HG02884 (cell line): ENCODE measurements at regions not wholly inside any gene's neighbourhood (a gene's known extent, or its start where the extent isn't known, plus 50 kb on each side); places are given as distances from the start of the nearest gene placed in this dataset.

Experiments used
- ATAC-seq: cut with Tn5 transposase; IDR thresholded peaks from one replicate; pipeline ENCODE4 v1.9.1; 2021; ENCODE audit warnings: mild to moderate bottlenecking, moderate library complexity; ENCODE audit not compliant: unreplicated experiment

DNA sequence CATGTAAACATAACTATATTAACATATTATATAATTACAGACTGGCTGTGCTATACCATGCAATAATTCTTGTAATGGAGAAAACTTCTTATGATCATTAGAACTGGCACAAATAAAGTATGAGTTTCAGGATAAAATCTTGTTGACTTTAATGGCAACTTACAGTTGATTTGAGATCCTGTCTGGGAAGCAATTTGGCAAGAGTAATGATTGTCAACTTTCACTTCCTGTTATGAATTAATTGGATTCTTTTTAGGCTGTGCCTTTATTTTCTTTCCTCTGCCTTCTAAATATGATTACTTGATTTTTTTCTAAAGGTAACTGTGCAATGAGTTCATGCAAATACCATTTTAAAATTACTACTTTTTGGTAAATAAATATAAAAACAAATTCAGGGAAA, 158.1 kb upstream of the B3GAT2 start:
- ATAC-seq: no peak

DNA sequence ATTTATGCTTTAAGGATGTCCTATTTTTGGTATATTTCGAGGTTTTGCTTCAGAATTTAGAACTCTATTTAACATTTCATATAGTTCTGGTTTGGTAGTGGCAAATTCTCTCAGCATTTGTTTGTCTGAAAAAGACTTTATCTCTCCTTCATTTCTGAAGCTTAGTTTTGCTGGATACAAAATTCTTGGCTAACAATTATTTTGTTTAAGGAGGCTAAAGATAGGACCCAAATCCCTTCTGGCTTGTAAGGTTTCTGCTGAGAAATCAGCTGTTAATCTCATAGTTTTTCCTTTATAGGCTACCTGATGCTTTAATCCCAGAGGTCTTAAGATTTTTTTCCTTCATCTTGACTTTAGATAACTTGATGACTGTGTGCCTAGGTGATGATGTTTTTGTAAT, 162.7 kb upstream of the B3GAT2 start:
- no peak for ATAC-seq

DNA sequence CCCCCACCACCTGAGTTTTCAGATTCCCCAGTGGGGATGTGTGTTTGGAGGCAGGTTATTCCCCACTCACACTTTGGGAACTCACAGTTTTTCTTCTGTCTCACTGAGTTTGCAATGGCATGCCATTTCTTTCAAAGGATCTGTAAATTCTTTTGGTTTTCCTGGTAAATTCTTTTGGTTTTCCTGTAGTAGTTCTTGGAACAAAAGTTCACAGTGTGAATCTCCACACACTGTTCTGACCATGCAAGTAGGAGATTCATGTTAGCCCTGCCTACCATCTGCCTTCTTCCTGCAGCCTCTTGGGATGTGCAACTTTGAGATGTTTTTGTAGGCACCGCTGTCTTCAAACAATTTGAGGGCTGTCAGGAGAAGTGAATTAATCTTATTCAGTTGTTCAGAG, 165.6 kb upstream of the OGFRL1 start:
- no peak for ATAC-seq

DNA sequence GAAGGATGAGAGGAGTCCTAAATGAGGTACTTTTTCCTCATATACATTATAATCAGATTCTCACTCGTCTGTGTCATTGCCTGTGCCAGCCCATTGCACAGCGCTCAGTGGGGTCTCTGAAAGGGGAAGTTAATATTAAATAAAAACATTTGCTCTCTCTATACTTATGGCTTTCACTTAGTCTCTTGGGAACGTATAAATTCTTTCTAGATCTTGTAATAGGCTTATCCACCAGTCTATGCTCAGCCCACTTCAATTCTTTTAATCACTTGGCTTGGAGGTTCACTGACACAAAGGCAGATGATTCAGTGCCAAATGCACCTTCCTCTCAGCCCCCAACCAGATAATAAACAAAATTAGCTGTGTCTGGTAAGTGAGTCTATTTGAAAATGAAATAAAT, 164.3 kb upstream of the OGFRL1 start:
- no peak for ATAC-seq

DNA sequence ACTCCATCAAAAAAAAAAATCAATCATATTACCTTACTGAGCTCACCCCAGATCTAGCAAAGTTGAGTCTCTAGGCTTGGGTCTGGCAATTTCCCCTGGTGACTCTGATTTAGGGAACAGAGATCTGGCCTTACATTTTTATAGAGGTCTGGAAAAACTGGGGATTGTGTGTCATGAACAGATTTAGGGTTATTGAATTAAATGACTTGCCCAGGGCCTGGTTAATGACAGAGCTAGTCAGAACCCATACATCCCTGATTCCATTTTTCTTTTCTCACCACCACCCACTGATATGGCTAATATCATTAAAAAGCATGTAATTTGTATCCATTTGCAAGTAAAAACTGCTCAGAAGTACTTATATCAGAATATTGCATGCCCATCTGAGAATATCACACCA, 163.4 kb upstream of the OGFRL1 start:
- no peak for ATAC-seq

DNA sequence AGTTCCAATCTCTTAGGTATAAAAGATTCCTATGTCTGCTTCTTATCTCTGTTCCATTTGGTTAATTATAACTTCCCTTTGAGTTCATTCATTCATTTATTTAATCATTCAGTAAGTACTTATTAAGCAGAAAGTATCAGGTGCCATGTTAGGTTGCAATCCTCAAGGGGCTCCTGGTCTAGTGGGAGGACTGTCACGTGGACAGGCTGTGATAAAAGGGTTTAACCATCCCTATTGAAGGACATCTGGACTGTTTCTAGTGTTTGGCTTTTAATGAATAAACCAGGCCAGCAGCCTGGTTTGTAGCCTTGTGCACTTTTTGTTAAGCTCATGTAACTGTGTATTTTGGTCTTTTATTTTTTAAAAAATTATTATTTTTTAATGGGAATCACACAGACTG, 162.1 kb upstream of the OGFRL1 start:
- ATAC-seq: no peak

DNA sequence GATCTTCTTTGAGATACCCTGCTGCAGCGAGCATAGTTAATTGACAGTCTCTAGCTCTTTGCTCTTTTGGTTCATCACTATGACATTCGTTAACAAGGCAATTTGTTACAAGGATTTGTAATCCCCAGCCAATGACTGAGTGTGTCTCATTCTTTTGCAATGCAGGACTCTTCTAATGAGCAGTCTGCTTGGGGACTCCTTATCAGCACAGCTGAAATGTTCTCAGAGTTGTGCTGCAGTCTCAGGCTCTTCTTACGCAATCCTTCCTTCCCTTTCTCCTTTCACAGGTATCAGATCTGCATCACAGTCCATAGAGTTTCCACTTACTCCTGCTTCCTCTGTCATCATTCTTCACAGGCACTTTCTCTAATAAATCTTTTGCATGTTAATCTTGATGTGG, 161.2 kb upstream of the OGFRL1 start:
- no peak for ATAC-seq

DNA sequence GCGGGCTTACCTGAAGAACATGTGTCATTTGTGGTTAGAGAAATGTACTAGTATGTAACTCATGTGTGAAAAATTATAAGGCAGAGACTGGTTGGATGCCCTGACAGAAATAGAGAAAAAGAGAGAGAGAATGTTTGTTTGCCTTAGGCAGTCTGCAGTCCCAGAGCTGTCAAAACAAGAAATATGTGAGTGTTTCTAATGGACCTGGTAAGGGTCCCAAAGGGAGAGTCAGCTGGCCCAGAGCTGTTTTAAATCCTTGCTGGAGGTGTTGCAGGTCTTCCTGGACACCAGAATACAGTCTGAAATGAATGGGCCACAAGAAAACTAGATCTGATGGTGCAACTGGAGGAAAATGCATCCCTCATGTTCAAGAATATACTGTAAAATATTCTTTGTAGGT, 158.3 kb upstream of the OGFRL1 start:
- ATAC-seq: no peak

DNA sequence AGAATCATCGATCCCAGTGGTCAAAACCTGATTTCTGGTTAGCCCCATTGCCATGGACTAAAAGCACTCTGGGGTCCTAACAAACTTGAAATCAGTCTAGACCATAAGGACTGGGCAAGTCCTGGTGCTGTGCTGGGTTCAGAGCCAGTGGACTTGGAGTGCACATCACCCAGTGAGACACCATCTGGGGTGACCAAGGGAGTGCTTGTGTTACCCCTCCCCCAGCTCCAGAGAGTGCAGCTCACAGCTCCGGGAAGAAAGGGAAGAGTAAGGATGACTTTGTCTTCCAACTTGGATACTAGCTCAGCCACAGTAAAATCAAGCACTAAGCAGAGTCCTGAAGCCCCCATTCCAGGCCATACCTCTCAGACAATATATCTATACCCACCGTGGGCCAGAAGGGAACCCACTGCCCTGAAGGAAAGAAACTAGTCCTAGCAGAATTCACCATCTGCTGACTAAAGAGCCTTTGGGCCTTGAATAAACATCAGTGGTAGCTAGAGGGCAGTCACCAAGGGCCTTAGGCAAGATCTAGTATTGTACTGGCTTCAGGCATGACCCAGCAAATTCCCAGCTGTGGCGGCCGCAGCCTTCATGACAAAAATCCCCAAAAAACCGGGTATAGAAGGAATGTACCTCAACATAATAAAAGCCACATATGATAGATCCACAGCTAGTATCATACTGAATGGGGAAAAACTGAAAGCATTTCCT, 153.5 kb upstream of the OGFRL1 start:
- ATAC-seq: no peak

DNA sequence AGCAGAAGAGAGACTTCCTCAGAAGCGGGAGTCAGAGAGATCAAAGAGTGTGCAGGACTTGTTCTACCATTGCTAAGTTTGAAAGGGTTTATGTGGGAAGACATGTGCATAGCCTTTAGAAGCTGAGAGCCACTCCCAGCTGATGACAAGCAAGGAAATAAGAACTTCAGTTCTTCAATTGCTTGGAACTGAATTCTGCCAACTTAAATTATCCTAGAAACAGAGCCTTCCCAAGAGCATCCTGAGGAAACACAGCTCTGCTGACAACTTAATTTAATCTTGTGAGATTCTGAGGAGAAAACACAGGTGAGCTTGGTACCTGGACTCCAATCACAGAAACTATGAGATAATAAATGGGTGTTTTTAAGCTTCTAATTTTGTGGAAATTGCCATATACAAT, 150.6 kb upstream of the OGFRL1 start:
- ATAC-seq: no peak

DNA sequence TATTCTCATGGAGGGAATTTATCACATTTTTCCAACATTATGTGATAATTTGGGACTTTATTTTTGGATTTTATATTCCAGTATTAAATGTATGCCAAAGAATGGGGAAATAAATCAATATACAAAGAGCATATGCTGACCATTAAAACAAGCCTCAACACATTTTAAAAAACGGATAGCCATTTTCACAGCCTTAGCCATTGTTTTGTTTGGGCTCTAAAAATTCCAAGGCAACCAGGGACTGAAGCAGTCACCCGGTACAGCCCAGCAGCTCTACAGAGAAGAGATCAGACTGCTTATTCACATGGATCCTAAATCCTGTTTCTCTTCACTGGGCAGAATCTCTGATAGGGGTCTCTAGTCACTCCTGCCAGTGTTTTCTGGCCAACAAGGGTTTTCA, 150.2 kb upstream of the OGFRL1 start:
- ATAC-seq: no peak

DNA sequence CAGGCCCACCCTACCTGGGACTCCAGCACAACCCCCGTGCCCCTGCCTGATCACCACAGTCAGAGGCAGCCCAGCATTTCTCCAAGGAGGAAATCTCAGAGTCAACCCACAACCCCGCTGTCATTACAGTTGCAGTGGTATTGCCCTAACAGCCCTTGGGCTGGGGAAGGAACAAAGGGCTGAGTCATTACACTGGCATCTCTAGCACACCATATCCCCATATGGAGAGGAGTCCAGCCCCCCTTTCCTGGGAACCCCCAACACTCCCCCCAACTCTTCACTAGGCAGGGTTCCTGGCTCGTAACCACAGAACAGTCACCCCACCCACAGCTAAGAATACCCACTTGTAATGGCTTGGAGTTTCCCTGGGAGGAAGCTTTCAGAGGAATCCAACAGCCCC, 149.4 kb upstream of the OGFRL1 start:
- no peak for ATAC-seq

DNA sequence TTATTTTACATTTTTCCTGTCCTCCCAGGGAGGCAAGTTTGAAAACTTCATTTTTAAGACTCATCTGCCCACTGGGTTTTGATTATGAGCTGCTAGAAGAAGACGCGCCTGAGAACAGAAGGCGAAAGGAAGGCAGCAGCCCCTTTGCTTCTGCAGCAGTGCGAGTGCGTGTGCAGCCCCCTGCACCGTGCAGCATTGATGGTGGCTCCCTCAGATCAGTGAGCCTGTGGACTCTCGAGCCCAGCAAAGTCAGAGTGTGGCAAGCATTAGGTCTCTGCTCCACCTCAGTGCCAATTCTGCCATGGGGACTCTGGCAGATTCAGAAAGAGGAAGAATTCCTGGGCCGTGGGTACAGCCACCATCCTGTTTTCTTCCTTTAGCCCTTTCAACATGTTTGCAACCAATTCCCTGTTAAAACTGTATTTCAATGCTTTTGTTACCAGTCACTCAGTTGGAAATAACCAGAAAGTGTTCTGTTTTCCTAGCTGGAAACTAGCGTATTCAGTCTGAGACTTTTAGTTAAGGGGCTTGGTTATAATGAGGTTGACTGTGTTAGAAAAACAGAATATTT, 134.8 kb upstream of the OGFRL1 start:
- no peak for ATAC-seq

DNA sequence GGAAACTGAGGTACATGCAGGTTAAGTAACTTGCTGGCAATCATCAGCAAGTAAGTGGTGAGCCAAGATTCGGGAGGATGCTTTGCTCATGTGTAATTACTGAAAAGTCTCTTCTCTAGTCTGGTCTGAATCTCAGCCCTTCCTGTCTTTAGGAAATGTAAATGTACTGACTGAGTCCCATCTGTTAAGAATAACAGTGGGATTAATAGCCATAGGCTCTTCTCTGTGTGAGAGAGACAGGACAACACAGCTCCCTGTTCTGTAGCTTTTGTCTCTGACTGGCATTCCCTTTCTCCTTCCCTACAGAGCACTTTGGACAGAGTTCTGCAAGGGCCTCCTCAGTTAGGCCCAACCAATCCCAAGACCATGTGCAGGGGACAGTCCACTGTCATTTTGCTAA, 131.3 kb upstream of the OGFRL1 start:
- ATAC-seq: no peak

DNA sequence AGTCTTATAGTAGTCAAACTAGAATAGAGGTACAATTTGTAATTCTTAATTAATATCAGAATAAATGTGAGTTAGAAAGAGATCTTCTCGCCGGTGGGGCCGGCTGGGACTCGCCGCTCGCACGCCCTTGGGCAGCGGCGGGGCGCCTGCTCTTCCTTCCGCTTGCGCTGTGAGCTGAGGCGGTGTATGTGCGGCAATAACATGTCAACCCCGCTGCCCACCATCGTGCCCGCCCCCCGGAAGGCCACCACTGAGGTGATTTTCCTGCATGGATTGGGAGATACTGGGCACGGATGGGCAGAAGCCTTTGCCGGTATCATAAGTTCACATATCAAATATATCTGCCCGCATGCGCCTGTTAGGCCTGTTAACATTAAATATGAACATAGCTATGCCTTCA, 123.7 kb upstream of the OGFRL1 start:
- ATAC-seq: no peak

DNA sequence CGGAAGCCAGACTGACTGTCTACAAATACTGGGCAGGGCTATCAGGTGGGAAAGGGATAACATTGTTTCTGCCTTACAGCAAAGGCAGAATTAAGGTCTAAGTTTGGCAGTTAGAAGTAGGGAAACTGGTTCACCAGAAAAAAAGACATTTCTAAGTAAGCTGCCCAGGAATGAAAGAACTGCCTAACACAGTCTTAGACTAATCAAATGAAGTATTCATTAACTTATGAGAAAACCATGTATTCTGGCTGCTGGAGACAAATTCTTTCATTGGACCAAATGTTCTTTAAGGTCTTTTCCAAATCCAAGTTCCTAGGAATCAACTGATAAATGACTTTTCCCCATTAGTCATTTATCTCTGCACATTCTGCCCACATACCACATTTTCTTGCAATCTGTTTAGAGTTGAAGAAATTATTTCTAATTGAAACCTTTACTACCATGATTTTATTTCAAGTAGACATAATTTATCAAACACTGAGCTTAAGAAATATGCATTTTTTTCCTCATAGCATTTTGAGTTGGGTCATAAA, 120.3 kb upstream of the OGFRL1 start:
- no peak for ATAC-seq

DNA sequence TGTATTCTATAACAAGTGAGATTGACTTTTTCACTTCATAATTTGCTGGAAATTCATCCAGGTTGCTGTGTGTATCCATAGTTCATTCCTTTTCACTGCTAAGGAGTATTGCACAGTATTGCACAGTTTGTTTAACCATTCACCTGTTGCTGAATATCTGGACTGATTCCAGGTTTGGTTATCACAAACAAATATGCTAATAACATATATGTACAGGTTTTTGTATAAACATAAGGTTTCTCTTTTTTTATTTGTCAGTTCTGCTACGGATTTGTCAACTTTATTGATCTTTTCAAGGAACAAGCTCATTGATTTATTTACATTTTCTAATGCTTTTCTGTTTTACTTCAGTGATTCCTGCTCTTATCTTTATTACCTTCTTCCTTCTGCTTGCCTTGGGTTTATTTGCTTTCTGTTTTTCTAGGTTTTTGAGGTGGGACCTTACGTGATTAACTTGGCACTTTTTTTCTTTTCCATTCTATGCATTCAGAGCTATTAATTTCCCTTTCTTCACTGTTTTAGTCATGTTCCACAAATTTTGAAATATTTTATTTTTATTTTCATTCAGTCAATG, 117.0 kb upstream of the OGFRL1 start:
- no peak for ATAC-seq

DNA sequence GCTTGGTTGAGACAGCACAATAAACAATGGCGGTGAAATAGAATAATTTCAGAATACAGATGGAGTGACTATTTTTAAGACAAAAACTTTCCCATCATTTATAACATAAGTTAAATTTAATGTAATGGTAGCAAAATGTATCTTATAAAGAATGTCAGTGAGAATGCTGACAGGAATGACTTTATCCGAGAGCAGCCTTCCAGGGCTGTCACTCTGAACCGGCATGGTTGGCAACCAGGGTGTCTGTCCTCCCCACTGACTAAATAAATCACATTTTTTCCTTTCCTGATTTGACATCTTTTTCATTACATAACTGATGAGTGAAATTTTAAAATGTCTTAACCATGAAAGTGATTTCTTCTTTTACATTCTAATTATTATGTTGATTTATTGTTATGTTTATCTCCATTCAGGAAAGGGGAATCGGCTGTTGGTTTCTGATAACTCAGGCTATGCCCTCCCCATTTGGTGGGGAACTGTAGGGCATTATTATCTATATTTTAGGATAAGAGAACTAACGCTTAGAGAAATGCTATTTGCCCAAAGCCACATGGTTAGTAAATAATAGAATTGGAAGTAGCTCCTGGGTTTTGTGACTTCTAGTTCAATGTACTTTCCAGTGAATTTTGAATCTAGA, 109.2 kb upstream of the OGFRL1 start:
- no peak for ATAC-seq

DNA sequence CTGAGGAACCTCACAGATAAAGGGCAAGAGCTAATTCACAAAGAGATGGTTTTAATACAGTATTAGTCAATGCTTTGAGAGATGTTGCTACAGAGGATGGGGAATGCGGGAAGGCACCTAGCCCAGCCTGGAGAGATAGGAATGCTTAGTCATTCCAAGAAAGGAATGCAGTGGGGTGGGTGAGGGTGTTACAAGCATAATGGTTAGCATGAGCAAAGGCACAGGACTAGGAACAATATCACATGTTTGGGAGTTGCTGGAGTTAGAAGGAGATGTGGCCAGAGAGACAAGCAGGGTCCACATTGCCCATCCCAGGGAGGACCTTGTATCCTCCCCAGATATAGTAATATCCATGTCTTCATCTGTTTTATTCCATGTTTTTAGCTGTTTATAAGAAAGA, 107.0 kb upstream of the OGFRL1 start:
- ATAC-seq: no peak

DNA sequence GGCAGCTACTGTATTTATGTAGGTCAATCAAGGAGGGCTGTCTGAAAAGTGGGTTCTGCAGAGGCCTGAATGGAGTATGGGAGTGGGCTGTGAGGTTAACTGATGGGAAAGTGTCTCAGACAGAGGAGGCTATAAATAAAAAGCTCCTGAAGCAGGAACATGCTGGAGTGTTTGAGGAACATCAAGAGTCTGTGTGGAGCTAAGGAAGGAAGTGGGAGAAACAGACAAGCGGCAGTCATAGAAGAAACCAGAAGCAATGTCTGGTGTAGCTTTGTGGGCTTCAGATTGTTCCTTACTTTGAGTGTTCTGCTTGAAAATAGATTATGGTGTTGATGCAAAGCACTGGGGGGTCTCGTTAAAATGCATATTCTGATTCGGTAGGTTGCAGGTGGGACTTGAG, 101.5 kb upstream of the OGFRL1 start:
- no peak for ATAC-seq

DNA sequence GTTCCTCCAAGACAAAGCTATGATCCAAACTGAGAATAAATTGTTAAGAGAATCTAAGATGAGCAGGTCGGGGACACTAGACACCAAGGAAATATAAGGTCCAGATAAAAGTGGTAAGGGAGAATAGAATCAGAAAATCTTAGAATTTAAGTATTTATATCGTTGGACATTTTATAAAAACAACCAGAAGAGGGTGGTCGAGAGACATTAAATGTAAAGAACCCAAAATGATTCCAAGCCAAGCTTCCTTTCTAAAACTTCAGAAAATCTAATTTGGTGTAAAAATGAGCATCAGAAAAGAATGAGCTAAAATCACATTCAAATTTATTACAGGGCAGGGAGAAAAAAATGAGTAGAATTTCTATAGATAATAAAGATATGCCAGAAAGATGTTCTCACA, 97.8 kb upstream of the OGFRL1 start:
- ATAC-seq: no peak

DNA sequence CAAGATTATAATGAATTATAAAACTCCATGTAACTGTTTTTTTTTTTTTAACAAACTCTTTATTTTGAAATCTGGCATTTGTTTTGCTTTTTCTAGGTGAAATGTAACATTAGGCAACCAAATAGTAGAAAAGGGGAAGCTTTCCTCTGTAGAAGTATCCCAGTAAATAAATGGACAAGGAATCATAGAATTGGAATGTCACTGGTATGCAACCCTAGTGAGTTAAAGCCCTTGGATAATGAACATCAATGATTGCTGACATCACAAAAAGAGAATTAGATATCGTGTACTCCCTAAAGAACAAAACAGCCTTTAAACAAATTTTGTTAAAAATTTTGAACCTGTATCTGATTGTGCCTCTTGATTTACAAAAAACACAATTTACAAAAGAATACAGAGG, 93.9 kb upstream of the OGFRL1 start:
- no peak for ATAC-seq
